ENCODE measurements at regions not wholly inside any gene's neighbourhood (a gene's known extent, or its start where the extent isn't known, plus 50 kb on each side); places are given as distances from the start of the nearest gene placed in this dataset.

- TF ChIP-seq CTCF (IDR thresholded peaks at IDR 0.05; ENCODE audit: insufficient read depth, low read length, poor library complexity, severe bottlenecking) (no peak), EZH2phosphoT487 (conservative IDR thresholded peaks at IDR 0.05; ENCODE audit: low read length) (no peak)
Observed at GRCh38 chr3:22634433-22634832, 568.7 kb upstream of the UBE2E2 start.
